HCEC 1CT (cell line): ENCODE measurements at regions not wholly inside any gene's neighbourhood (a gene's known extent, or its start where the extent isn't known, plus 50 kb on each side); places are given as distances from the start of the nearest gene placed in this dataset.
"Not testable (repeated sequence)": the region's sequence is repeated elsewhere in the genome, so short reads cannot be mapped to it uniquely, and the experiment has no call there.

ENCODE experiments used
- DNase-seq: peaks from one replicate; pipeline ENCODE4 v3.0.0-alpha.2; 2017

GRCh38 chr12:43245947-43246346, 306.1 kb downstream of the ADAMTS20 start:
- no peak for DNase-seq

- no peak for DNase-seq
Observed at GRCh38 chr12:43241986-43242385, 310.0 kb downstream of the ADAMTS20 start.

GRCh38 chr12:43238281-43238680, 313.7 kb downstream of the ADAMTS20 start:
- no peak for DNase-seq

- DNase-seq = no peak
Observed at GRCh38 chr12:43237238-43237879, 314.6 kb downstream of the ADAMTS20 start.

GRCh38 chr12:43235721-43236120, 316.3 kb downstream of the ADAMTS20 start:
- no peak for DNase-seq

- DNase-seq = no peak
Observed at GRCh38 chr12:43233861-43234260, 318.1 kb downstream of the ADAMTS20 start.

GRCh38 chr12:43226151-43226550, 325.9 kb downstream of the ADAMTS20 start:
- no peak for DNase-seq

GRCh38 chr12:43224190-43224805, 327.7 kb downstream of the ADAMTS20 start:
- not testable (repeated sequence) for DNase-seq

GRCh38 chr12:43222796-43223195, 329.2 kb downstream of the ADAMTS20 start:
- DNase-seq = no peak

- no peak for DNase-seq
Observed at GRCh38 chr12:43221216-43221615, 330.8 kb downstream of the ADAMTS20 start.

- no peak for DNase-seq
Observed at GRCh38 chr12:43216490-43216889, 335.5 kb downstream of the ADAMTS20 start.

GRCh38 chr12:43214166-43214565, 337.8 kb downstream of the ADAMTS20 start:
- DNase-seq = no peak

GRCh38 chr12:43213608-43214007, 338.4 kb downstream of the ADAMTS20 start:
- DNase-seq = no peak

- DNase-seq = peak; percentile 37
Observed at GRCh38 chr12:43210485-43211192, 341.4 kb downstream of the ADAMTS20 start.

GRCh38 chr12:43208627-43209026, 343.4 kb downstream of the ADAMTS20 start:
- DNase-seq = no peak

GRCh38 chr12:43208221-43208620, 343.8 kb downstream of the ADAMTS20 start:
- DNase-seq = no peak

GRCh38 chr12:43206396-43206795, 345.6 kb downstream of the ADAMTS20 start:
- DNase-seq = no peak

GRCh38 chr12:43198608-43199007, 353.4 kb downstream of the ADAMTS20 start:
- DNase-seq = no peak

- no peak for DNase-seq
Observed at GRCh38 chr12:43196268-43196907, 355.6 kb downstream of the ADAMTS20 start.

GRCh38 chr12:43193096-43193495, 358.9 kb downstream of the ADAMTS20 start:
- DNase-seq = not testable (repeated sequence)

GRCh38 chr12:43192442-43192841, 359.6 kb downstream of the ADAMTS20 start:
- DNase-seq = not testable (repeated sequence)

- DNase-seq = no peak
Observed at GRCh38 chr12:43180242-43180641, 371.8 kb downstream of the ADAMTS20 start.

GRCh38 chr12:43179486-43179885, 372.5 kb downstream of the ADAMTS20 start:
- no peak for DNase-seq

- DNase-seq = no peak
Observed at GRCh38 chr12:43177276-43177675, 374.7 kb downstream of the ADAMTS20 start.
